ENCODE measurements at regions not wholly inside any gene's neighbourhood (a gene's known extent, or its start where the extent isn't known, plus 50 kb on each side); places are given as distances from the start of the nearest gene placed in this dataset.

GRCh38 chr11:32256466-32256865, 165.6 kb downstream of the RCN1 start:
- no peak overlapping the region for H3K4me3 ChIP-seq
- no peaks in the 10 kb centered on the region for H3K79me2 ChIP-seq (ENCODE audit: control insufficient read depth, insufficient read depth, low read length)
- POLR2A ChIA-PET, result no interaction called here
- no peak for DNase-seq (ENCODE audit: low read depth, low spot score)
- H3K36me3 ChIP-seq (ENCODE audit: control insufficient read depth in 2 of 2, insufficient read depth in 2 of 2, low read length in 1 of 2), result no peaks in the 10 kb centered on the region
- RAD21 ChIA-PET (ENCODE audit: unreplicated experiment), result no interaction called here
- CTCF ChIA-PET, result no interaction called here
- H3K27ac ChIP-seq (ENCODE audit: control insufficient read depth, insufficient read depth), result no peak overlapping the region
- ATAC-seq, result no peak
- SMC1A ChIA-PET (ENCODE audit: uncharacterized antibody, unreplicated experiment), result no interaction called here
- FAIRE-seq, result no peak
- H3K9ac ChIP-seq (ENCODE audit: control insufficient read depth, insufficient read depth, low read length), result no peak overlapping the region
- no peaks in the 10 kb centered on the region for H4K20me1 ChIP-seq (ENCODE audit: control insufficient read depth, insufficient read depth)
- H3K4me2 ChIP-seq (ENCODE audit: control insufficient read depth, insufficient read depth), result no peak overlapping the region
- 0 out of 2 replicates have a peak, but pooled peaks cover 4% of the 10 kb centered on the region for H3K4me1 ChIP-seq (ENCODE audit: control insufficient read depth, insufficient read depth, low read length)
- H2AFZ ChIP-seq (ENCODE audit: control insufficient read depth, low read depth, low read length), result no peak overlapping the region
- no TSS peak for BruUV-seq (replicated peaks)
- WGBS (ENCODE audit: insufficient coverage, insufficient replicate concordance, low lambda C conversion rate, missing lambda C conversion rate), result 46% methylated on average over 4 of the region's 4 CpGs
- no peaks in the 10 kb centered on the region for H3K9me3 ChIP-seq (replicated peaks; ENCODE audit: control insufficient read depth, insufficient read depth, low read length)
- H3K27me3 ChIP-seq (replicated peaks in 1 of 2; ENCODE audit: control insufficient read depth in 2 of 2, insufficient read depth in 2 of 2, low read length in 1 of 2), result 0 out of 4 replicates have a peak, but pooled peaks cover 0 to 3% of the 10 kb centered on the region in 2 experiments
- TF ChIP-seq HDAC2 (IDR thresholded peaks at IDR 0.05), result no peak
- no peak for TF ChIP-seq REST (IDR thresholded peaks at IDR 0.05; ENCODE audit: low read depth, low read length)
- intact Hi-C loops (cut with micrococcal nuclease; ENCODE audit: unreplicated experiment), result no loop called here
- in situ Hi-C loops (cut with MboI), result no loop called here

- POLR2A ChIA-PET, result no interaction called here
- TF ChIP-seq PBX3 (IDR thresholded peaks at IDR 0.05; ENCODE audit: insufficient replicate concordance, low read depth, low read length) (no peak), DPF2 (IDR thresholded peaks at IDR 0.05) (no peak), HSF1 (IDR thresholded peaks at IDR 0.05; ENCODE audit: low read depth, low read length) (no peak), CTCF (IDR thresholded peaks at IDR 0.05 in 2 of 3, conservative IDR thresholded peaks at IDR 0.05 in 1 of 3; ENCODE audit: control insufficient read depth in 2 of 3, extremely low read depth in 1 of 3, insufficient read depth in 1 of 3, low read depth in 3 of 3, low read length in 3 of 3) (no peak), ZNF207 (IDR thresholded peaks at IDR 0.05; ENCODE audit: borderline replicate concordance) (no peak), SIN3A (IDR thresholded peaks at IDR 0.05; ENCODE audit: low read depth, low read length) (no peak)
Observed at GRCh38 chr11:32259641-32260081, 168.8 kb downstream of the RCN1 start.

More at GRCh38 chr11:32259641-32260081, 168.8 kb downstream of the RCN1 start:
- ATAC-seq, result peak; percentile 88
- peak; percentile 71 for FAIRE-seq
- DNase-seq (ENCODE audit: low read depth, low spot score), result peak; percentile 62
- no peaks in the 10 kb centered on the region for H3K27me3 ChIP-seq (replicated peaks in 1 of 2; ENCODE audit: control insufficient read depth in 2 of 2, insufficient read depth in 2 of 2, low read length in 1 of 2)
- no peak overlapping the region for H3K9ac ChIP-seq (ENCODE audit: control insufficient read depth, insufficient read depth, low read length)
- H4K20me1 ChIP-seq (ENCODE audit: control insufficient read depth, insufficient read depth), result no peaks in the 10 kb centered on the region
- ChIA-PET SMC1A (ENCODE audit: uncharacterized antibody, unreplicated experiment) (interaction anchor here (1.0 to 1.6 kb wide), 3 partner anchors 31 to 1152 kb away, joined by 3 read pairs; no protein-coding TSS in a partner anchor), RAD21 (ENCODE audit: unreplicated experiment) (no interaction called here), CTCF (interaction anchor here (0.8 kb wide), 1 partner anchor 29 kb away, joined by 3 read pairs; no protein-coding TSS in a partner anchor)
- no peaks in the 10 kb centered on the region for H3K79me2 ChIP-seq (ENCODE audit: control insufficient read depth, insufficient read depth, low read length)
- intact Hi-C loops (cut with micrococcal nuclease; ENCODE audit: unreplicated experiment) (no loop called here), in situ Hi-C loops (cut with MboI) (no loop called here)
- WGBS (ENCODE audit: insufficient coverage, insufficient replicate concordance, low lambda C conversion rate, missing lambda C conversion rate), result 7% methylated on average over 3 of the region's 3 CpGs
- no peak overlapping the region for H3K4me3 ChIP-seq
- H3K27ac ChIP-seq (ENCODE audit: control insufficient read depth, insufficient read depth), result no peak overlapping the region
- H2AFZ ChIP-seq (ENCODE audit: control insufficient read depth, low read depth, low read length), result no peak overlapping the region; the same call in 1 of the 2 replicates
- H3K36me3 ChIP-seq (ENCODE audit: control insufficient read depth in 2 of 2, insufficient read depth in 2 of 2, low read length in 1 of 2), result no peaks in the 10 kb centered on the region
- 0 out of 2 replicates have a peak, but pooled peaks cover 4% of the 10 kb centered on the region for H3K4me1 ChIP-seq (ENCODE audit: control insufficient read depth, insufficient read depth, low read length)
- BruUV-seq (replicated peaks), result no TSS peak
- no peak overlapping the region for H3K4me2 ChIP-seq (ENCODE audit: control insufficient read depth, insufficient read depth)
- H3K9me3 ChIP-seq (replicated peaks; ENCODE audit: control insufficient read depth, insufficient read depth, low read length), result no peaks in the 10 kb centered on the region

Measured in GM12878 (cell line).